ENCODE measurements at regions not wholly inside any gene's neighbourhood (a gene's known extent, or its start where the extent isn't known, plus 50 kb on each side); places are given as distances from the start of the nearest gene placed in this dataset.
"Not testable (repeated sequence)": the region's sequence is repeated elsewhere in the genome, so short reads cannot be mapped to it uniquely, and the experiment has no call there.

DNA sequence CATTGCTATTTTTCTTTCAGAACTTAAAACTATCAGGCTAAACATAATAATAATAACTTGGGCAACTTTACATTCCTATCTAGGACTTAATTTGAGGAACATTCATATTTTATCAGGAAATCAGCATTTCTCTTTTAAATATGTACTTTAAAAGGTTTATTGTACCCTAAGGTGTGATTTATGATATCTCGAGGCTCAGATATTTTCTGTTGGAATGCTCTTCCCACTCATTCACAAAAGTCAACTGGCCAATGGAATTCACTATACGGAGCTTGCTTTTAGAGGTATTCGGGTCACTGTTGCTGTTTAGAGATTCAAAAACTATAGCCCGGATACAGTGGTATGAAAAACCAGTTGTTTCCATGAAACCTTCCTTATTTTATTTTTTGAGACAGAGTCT, 328.3 kb downstream of the GBA3 start:
- Histone ChIP-seq H3K36me3 (ENCODE audit: insufficient read depth, low read length) (no peaks in the 10 kb centered on the region), H3K9ac (ENCODE audit: low read length) (no peak overlapping the region), H3K27ac (ENCODE audit: low read length) (no peak overlapping the region), H3K4me2 (ENCODE audit: low read length) (no peak overlapping the region), H3F3A (ENCODE audit: insufficient read depth, low read length, poor library complexity, severe bottlenecking) (no peaks in the 10 kb centered on the region), H3K4me3 (ENCODE audit: low read length) (no peak overlapping the region), H4K20me1 (ENCODE audit: insufficient read depth) (no peaks in the 10 kb centered on the region), H3K27me3 (ENCODE audit: insufficient read depth, low read depth, low read length) (no peaks in the 10 kb centered on the region), H3K9me2 (ENCODE audit: insufficient read depth, low read length) (no peaks in the 10 kb centered on the region), H3K79me2 (replicated peaks; ENCODE audit: insufficient read depth, low read length) (no peaks in the 10 kb centered on the region), H2AFZ (ENCODE audit: low read depth, low read length) (no peak overlapping the region), H3K9me3 (ENCODE audit: low read length) (no peaks in the 10 kb centered on the region)
- no peak for TF ChIP-seq SMC3 (conservative IDR thresholded peaks at IDR 0.05; ENCODE audit: poor library complexity)
- TF ChIP-seq TAF1 (IDR thresholded peaks at IDR 0.05; ENCODE audit: low read depth) = no peak
- TF ChIP-seq MXI1 (conservative IDR thresholded peaks at IDR 0.05; ENCODE audit: poor library complexity, severe bottlenecking) = no peak
- TF ChIP-seq, protein P1, sequence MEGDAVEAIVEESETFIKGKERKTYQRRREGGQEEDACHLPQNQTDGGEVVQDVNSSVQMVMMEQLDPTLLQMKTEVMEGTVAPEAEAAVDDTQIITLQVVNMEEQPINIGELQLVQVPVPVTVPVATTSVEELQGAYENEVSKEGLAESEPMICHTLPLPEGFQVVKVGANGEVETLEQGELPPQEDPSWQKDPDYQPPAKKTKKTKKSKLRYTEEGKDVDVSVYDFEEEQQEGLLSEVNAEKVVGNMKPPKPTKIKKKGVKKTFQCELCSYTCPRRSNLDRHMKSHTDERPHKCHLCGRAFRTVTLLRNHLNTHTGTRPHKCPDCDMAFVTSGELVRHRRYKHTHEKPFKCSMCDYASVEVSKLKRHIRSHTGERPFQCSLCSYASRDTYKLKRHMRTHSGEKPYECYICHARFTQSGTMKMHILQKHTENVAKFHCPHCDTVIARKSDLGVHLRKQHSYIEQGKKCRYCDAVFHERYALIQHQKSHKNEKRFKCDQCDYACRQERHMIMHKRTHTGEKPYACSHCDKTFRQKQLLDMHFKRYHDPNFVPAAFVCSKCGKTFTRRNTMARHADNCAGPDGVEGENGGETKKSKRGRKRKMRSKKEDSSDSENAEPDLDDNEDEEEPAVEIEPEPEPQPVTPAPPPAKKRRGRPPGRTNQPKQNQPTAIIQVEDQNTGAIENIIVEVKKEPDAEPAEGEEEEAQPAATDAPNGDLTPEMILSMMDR (IDR thresholded peaks at IDR 0.05; ENCODE audit: poor library complexity, severe bottlenecking) = no peak
- TF ChIP-seq EZH2 (IDR thresholded peaks at IDR 0.05; ENCODE audit: borderline replicate concordance, insufficient read depth, low read length, poor library complexity, severe bottlenecking) = no peak
- no peak for TF ChIP-seq EP300 (conservative IDR thresholded peaks at IDR 0.05; ENCODE audit: poor library complexity, severe bottlenecking)
- no peak for TF ChIP-seq POLR2AphosphoS5 (IDR thresholded peaks at IDR 0.05)
- no peak for TF ChIP-seq RAD21 (conservative IDR thresholded peaks at IDR 0.05)
- TF ChIP-seq, protein P2, sequence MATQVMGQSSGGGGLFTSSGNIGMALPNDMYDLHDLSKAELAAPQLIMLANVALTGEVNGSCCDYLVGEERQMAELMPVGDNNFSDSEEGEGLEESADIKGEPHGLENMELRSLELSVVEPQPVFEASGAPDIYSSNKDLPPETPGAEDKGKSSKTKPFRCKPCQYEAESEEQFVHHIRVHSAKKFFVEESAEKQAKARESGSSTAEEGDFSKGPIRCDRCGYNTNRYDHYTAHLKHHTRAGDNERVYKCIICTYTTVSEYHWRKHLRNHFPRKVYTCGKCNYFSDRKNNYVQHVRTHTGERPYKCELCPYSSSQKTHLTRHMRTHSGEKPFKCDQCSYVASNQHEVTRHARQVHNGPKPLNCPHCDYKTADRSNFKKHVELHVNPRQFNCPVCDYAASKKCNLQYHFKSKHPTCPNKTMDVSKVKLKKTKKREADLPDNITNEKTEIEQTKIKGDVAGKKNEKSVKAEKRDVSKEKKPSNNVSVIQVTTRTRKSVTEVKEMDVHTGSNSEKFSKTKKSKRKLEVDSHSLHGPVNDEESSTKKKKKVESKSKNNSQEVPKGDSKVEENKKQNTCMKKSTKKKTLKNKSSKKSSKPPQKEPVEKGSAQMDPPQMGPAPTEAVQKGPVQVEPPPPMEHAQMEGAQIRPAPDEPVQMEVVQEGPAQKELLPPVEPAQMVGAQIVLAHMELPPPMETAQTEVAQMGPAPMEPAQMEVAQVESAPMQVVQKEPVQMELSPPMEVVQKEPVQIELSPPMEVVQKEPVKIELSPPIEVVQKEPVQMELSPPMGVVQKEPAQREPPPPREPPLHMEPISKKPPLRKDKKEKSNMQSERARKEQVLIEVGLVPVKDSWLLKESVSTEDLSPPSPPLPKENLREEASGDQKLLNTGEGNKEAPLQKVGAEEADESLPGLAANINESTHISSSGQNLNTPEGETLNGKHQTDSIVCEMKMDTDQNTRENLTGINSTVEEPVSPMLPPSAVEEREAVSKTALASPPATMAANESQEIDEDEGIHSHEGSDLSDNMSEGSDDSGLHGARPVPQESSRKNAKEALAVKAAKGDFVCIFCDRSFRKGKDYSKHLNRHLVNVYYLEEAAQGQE (IDR thresholded peaks at IDR 0.05; ENCODE audit: borderline replicate concordance) = no peak

DNA sequence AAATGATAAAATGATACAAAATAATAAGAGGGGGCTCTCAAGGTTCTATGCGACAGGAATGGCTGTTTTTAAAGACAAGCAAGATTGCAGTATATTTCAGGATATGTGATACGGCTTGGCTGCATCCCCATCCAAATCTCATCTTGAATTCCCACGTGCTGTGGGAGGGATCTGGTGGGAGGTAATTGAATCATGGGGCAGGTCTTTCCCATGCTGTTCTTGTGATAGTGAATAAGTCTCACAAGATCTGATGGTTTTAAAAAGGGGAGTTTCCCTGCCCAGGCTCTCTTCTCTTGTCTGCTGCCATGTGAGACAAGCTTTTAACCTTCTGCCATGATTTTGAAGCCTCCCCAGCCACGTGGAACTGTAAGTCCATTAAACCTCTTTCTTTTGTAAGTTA, 327.7 kb downstream of the GBA3 start:
- not testable (repeated sequence) for H3K79me2 ChIP-seq (replicated peaks; ENCODE audit: insufficient read depth, low read length); H3K9ac ChIP-seq (ENCODE audit: low read length); H4K20me1 ChIP-seq (ENCODE audit: insufficient read depth); H3K4me2 ChIP-seq (ENCODE audit: low read length); H3K36me3 ChIP-seq (ENCODE audit: insufficient read depth, low read length); H3K4me3 ChIP-seq (ENCODE audit: low read length); H3K27ac ChIP-seq (ENCODE audit: low read length); H3K9me2 ChIP-seq (ENCODE audit: insufficient read depth, low read length); H3F3A ChIP-seq (ENCODE audit: insufficient read depth, low read length, poor library complexity, severe bottlenecking); H3K9me3 ChIP-seq (ENCODE audit: low read length); H2AFZ ChIP-seq (ENCODE audit: low read depth, low read length); H3K27me3 ChIP-seq (ENCODE audit: insufficient read depth, low read depth, low read length)

DNA sequence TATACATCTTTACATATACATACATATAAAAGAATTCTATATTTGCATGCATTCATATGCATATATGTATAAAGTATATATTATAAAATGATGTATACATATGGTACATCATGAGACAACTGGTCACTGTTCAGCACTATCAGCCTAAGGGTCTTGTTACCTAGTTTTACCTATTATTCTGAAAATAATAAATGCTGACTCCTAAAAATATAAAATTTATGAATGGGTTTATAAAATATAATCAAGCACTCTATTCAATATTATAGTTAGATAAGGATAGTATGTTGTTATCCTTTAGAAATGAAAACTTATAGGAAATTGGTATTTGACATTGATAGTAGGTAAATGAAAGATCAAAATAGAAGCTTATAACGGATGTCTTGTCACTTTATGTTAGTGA, 324.2 kb downstream of the GBA3 start:
- no peaks in the 10 kb centered on the region for H3K27me3 ChIP-seq (ENCODE audit: insufficient read depth, low read depth, low read length)
- H3K4me3 ChIP-seq (ENCODE audit: low read length) = no peak overlapping the region
- H3K79me2 ChIP-seq (replicated peaks; ENCODE audit: insufficient read depth, low read length) = no peaks in the 10 kb centered on the region
- no peaks in the 10 kb centered on the region for H3K9me3 ChIP-seq (ENCODE audit: low read length)
- no peak overlapping the region for H3K4me2 ChIP-seq (ENCODE audit: low read length)
- H3K27ac ChIP-seq (ENCODE audit: low read length) = no peak overlapping the region
- no peak overlapping the region for H2AFZ ChIP-seq (ENCODE audit: low read depth, low read length)
- no peak overlapping the region for H3K9ac ChIP-seq (ENCODE audit: low read length)
- no peaks in the 10 kb centered on the region for H3K9me2 ChIP-seq (ENCODE audit: insufficient read depth, low read length)
- no peaks in the 10 kb centered on the region for H3K36me3 ChIP-seq (ENCODE audit: insufficient read depth, low read length)
- no peaks in the 10 kb centered on the region for H4K20me1 ChIP-seq (ENCODE audit: insufficient read depth)
- no peaks in the 10 kb centered on the region for H3F3A ChIP-seq (ENCODE audit: insufficient read depth, low read length, poor library complexity, severe bottlenecking)
- TF ChIP-seq EP300 (conservative IDR thresholded peaks at IDR 0.05; ENCODE audit: poor library complexity, severe bottlenecking) (no peak), POLR2AphosphoS5 (IDR thresholded peaks at IDR 0.05) (no peak), EZH2 (IDR thresholded peaks at IDR 0.05; ENCODE audit: borderline replicate concordance, insufficient read depth, low read length, poor library complexity, severe bottlenecking) (no peak), SMC3 (conservative IDR thresholded peaks at IDR 0.05; ENCODE audit: poor library complexity) (no peak), RAD21 (conservative IDR thresholded peaks at IDR 0.05) (no peak), TAF1 (IDR thresholded peaks at IDR 0.05; ENCODE audit: low read depth) (no peak), MXI1 (conservative IDR thresholded peaks at IDR 0.05; ENCODE audit: poor library complexity, severe bottlenecking) (no peak)
- TF ChIP-seq, protein P1 (IDR thresholded peaks at IDR 0.05; ENCODE audit: poor library complexity, severe bottlenecking) = no peak
- TF ChIP-seq, protein P2 (IDR thresholded peaks at IDR 0.05; ENCODE audit: borderline replicate concordance) = no peak

Data from neural cell (in vitro differentiated cells).